ENCODE measurements at regions not wholly inside any gene's neighbourhood (a gene's known extent, or its start where the extent isn't known, plus 50 kb on each side); places are given as distances from the start of the nearest gene placed in this dataset.

GRCh38 chr4:165654556-165654955 lies 218.5 kb upstream of the TLL1 start:
- H3K27me3 ChIP-seq (ENCODE audit: insufficient read depth, poor library complexity, severe bottlenecking), result no peaks in the 10 kb centered on the region
- H3K4me3 ChIP-seq (ENCODE audit: severe bottlenecking), result no peak overlapping the region
- ATAC-seq (ENCODE audit: low read depth), result no peak
- no peak for DNase-seq (ENCODE audit: low spot score)
- no peaks in the 10 kb centered on the region for H3K9me3 ChIP-seq (ENCODE audit: severe bottlenecking)
- no peaks in the 10 kb centered on the region for H3K36me3 ChIP-seq (ENCODE audit: low read depth)
- H3K27ac ChIP-seq (ENCODE audit: poor library complexity, severe bottlenecking), result no peak overlapping the region
- no peaks in the 10 kb centered on the region for H3K4me1 ChIP-seq (ENCODE audit: insufficient read depth, poor library complexity, severe bottlenecking)
- no peak for TF ChIP-seq CTCF (IDR thresholded peaks at IDR 0.05; ENCODE audit: poor library complexity, severe bottlenecking)

DNA sequence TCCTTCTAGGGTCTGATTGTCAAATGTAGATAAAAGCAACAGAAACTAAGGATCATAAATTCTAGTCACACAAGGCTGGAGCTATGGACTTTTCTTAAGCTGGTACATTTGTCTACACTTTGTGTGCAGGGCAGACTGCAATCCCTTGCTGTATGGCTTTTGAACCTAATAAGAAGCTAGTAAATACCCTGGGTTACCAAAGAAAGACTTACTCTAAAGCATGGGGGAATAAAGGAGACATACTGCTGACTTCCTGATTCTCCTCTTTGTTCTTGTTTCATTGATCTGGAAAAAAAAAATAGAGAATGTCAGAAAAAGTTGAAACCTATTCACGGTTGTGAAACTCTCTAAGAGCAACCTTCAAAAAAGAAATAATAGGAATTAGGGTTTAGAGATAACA lies 216.6 kb upstream of the TLL1 start:
- Histone ChIP-seq H3K4me1 (ENCODE audit: insufficient read depth, poor library complexity, severe bottlenecking) (no peaks in the 10 kb centered on the region), H3K27ac (ENCODE audit: poor library complexity, severe bottlenecking) (no peak overlapping the region), H3K4me3 (ENCODE audit: severe bottlenecking) (no peak overlapping the region), H3K9me3 (ENCODE audit: severe bottlenecking) (no peaks in the 10 kb centered on the region), H3K27me3 (ENCODE audit: insufficient read depth, poor library complexity, severe bottlenecking) (no peaks in the 10 kb centered on the region), H3K36me3 (ENCODE audit: low read depth) (no peaks in the 10 kb centered on the region)
- DNase-seq (ENCODE audit: low spot score), result no peak
- ATAC-seq (ENCODE audit: low read depth), result no peak
- no peak for TF ChIP-seq CTCF (IDR thresholded peaks at IDR 0.05; ENCODE audit: poor library complexity, severe bottlenecking)

- no peak for ATAC-seq (ENCODE audit: low read depth)
These were observed 216.1 kb upstream of the TLL1 start for GRCh38 chr4:165656829-165657490.

GRCh38 chr4:165662341-165662740 lies 210.7 kb upstream of the TLL1 start:
- Histone ChIP-seq H3K27me3 (ENCODE audit: insufficient read depth, poor library complexity, severe bottlenecking) (no peaks in the 10 kb centered on the region), H3K36me3 (ENCODE audit: low read depth) (no peaks in the 10 kb centered on the region), H3K27ac (ENCODE audit: poor library complexity, severe bottlenecking) (no peak overlapping the region), H3K4me1 (ENCODE audit: insufficient read depth, poor library complexity, severe bottlenecking) (no peaks in the 10 kb centered on the region), H3K4me3 (ENCODE audit: severe bottlenecking) (no peak overlapping the region), H3K9me3 (ENCODE audit: severe bottlenecking) (no peaks in the 10 kb centered on the region)
- TF ChIP-seq CTCF (IDR thresholded peaks at IDR 0.05; ENCODE audit: poor library complexity, severe bottlenecking), result no peak
- DNase-seq (ENCODE audit: low spot score), result no peak
- ATAC-seq (ENCODE audit: low read depth), result no peak

More at GRCh38 chr4:165656829-165657490, 216.1 kb upstream of the TLL1 start:
- Histone ChIP-seq H3K4me3 (ENCODE audit: severe bottlenecking) (no peak overlapping the region), H3K9me3 (ENCODE audit: severe bottlenecking) (no peaks in the 10 kb centered on the region), H3K36me3 (ENCODE audit: low read depth) (no peaks in the 10 kb centered on the region), H3K27me3 (ENCODE audit: insufficient read depth, poor library complexity, severe bottlenecking) (no peaks in the 10 kb centered on the region), H3K4me1 (ENCODE audit: insufficient read depth, poor library complexity, severe bottlenecking) (no peaks in the 10 kb centered on the region), H3K27ac (ENCODE audit: poor library complexity, severe bottlenecking) (no peak overlapping the region)
- TF ChIP-seq CTCF (IDR thresholded peaks at IDR 0.05; ENCODE audit: poor library complexity, severe bottlenecking), result no peak
- DNase-seq (ENCODE audit: low spot score), result no peak

DNA sequence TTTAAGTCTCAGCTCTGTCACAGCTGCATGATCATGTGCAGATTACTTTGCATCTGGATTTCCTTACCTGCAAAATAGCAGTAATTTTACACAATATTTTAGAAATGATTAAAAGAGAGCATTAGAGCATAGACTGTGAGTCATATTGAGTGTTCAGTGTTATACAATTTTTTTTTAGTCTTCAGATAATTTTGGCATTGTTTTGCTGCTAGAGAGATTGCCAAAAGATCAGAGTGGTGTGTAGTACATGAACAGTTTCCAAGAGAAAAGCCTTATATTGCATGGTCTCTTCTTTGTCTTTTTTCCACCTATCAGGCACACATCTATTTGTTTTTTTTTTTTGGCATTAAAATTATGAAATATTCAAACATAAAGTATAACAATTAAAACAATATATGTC lies 209.6 kb upstream of the TLL1 start:
- ATAC-seq (ENCODE audit: low read depth), result no peak

More for the DNA sequence above, 209.6 kb upstream of the TLL1 start:
- TF ChIP-seq CTCF (IDR thresholded peaks at IDR 0.05; ENCODE audit: poor library complexity, severe bottlenecking), result no peak
- H3K27ac ChIP-seq (ENCODE audit: poor library complexity, severe bottlenecking), result no peak overlapping the region
- no peaks in the 10 kb centered on the region for H3K9me3 ChIP-seq (ENCODE audit: severe bottlenecking)
- DNase-seq (ENCODE audit: low spot score), result no peak
- no peaks in the 10 kb centered on the region for H3K27me3 ChIP-seq (ENCODE audit: insufficient read depth, poor library complexity, severe bottlenecking)
- no peaks in the 10 kb centered on the region for H3K36me3 ChIP-seq (ENCODE audit: low read depth)
- no peak overlapping the region for H3K4me3 ChIP-seq (ENCODE audit: severe bottlenecking)
- H3K4me1 ChIP-seq (ENCODE audit: insufficient read depth, poor library complexity, severe bottlenecking), result peaks cover under 1% of the 10 kb centered on the region

All from RWPE2 (cell line).